HepG2 (cell line): ENCODE measurements at regions not wholly inside any gene's neighbourhood (a gene's known extent, or its start where the extent isn't known, plus 50 kb on each side); places are given as distances from the start of the nearest gene placed in this dataset.
A peak's percentile ranks its signal among the peaks of the same experiment; 100 is the strongest.

ENCODE experiments used
- ATAC-seq: fragments of 200-7000 bp; cut with Tn5 transposase; 3 replicates; pipeline ENCODE4 v1.9.1; 2020; ENCODE audit warnings: mild to moderate bottlenecking, moderate library complexity
- BruUV-seq: library from RNA; stranded (reverse); fragments of 400-500 nt; replicated peaks from 2 replicates; lab custom pipeline; 2021; lab: Mats Ljungman, UMichigan
- CTCF ChIA-PET: fragments of 300-600 bp; formaldehyde crosslinking; extraction: SDS; loops from one replicate; lab custom pipeline; 2021; ENCODE audit warnings: low total read pairs, inconsistent platforms, low intra/inter-chr PET ratio; lab: Yijun Ruan, JAX
- POLR2A ChIA-PET: fragments of 350-600 bp; sonication (Branson Sonifier 250); formaldehyde crosslinking; loops from one replicate; lab custom pipeline; 2020; ENCODE audit warnings: antibody characterized with exemption, inconsistent platforms; lab: Yijun Ruan, JAX
- DNase-seq: peaks from one replicate; pipeline ENCODE4 v3.0.0-alpha.2; 2015; ENCODE audit warnings: low spot score
- FAIRE-seq: peaks from 3 replicates; lab custom pipeline; 2011; peaks lifted over from hg19 to GRCh38; lab: Jason Lieb, UNC
- H2AFZ ChIP-seq: one replicate; pipeline ENCODE4 v1.6.1; 2011; ENCODE audit warnings: low read length, inconsistent platforms
- H3K27ac ChIP-seq: fragments of 300-600 bp; 3 replicates; pipeline ENCODE4 v1.8.0; 2011; ENCODE audit warnings: mixed run types, mild to moderate bottlenecking, mixed read lengths, low read length, inconsistent platforms; ENCODE audit not compliant: insufficient read depth; ENCODE audit errors: extremely low read length
- H3K27me3 ChIP-seq, 2 experiments: fragments of 200-600 bp in 1 of 2; 2 replicates in 1 of 2; 3 replicates in 1 of 2; pipeline versions ENCODE4 v1.6.0 to v1.8.0; 2011; ENCODE audit warnings: low read length in 2 of 2, mild to moderate bottlenecking in 2 of 2, moderate library complexity in 2 of 2, inconsistent platforms in 1 of 2; ENCODE audit not compliant: insufficient read depth in 2 of 2, control insufficient read depth in 1 of 2
- H3K36me3 ChIP-seq, 2 experiments: fragments of 200-600 bp in 1 of 2; replicated peaks in 1 of 2; 2 replicates in 1 of 2; 3 replicates in 1 of 2; pipeline versions ENCODE4 v1.5.1 to v1.8.0; 2011; ENCODE audit warnings: low read length in 2 of 2, inconsistent platforms in 1 of 2; ENCODE audit not compliant: insufficient read depth in 2 of 2, control insufficient read depth in 1 of 2
- H3K4me1 ChIP-seq: 2 replicates; pipeline ENCODE4 v1.5.1; 2012; ENCODE audit warnings: low read length, inconsistent platforms; ENCODE audit not compliant: insufficient read depth
- H3K4me2 ChIP-seq: 2 replicates; pipeline ENCODE4 v1.6.0; 2011; ENCODE audit warnings: low read depth, low read length, inconsistent platforms
- H3K4me3 ChIP-seq, 3 experiments: fragments of 200-600 bp in 1 of 3; sonication (generic), shearing (Covaris generic) in 1 of 3; replicated peaks in 1 of 3; 2 replicates each; pipeline ENCODE4 v1.5.1; 2011 to 2016; ENCODE audit warnings: low read length in 3 of 3, inconsistent platforms in 2 of 3, low read depth in 2 of 3, mild to moderate bottlenecking in 2 of 3, control low read depth in 1 of 3, mixed read lengths in 1 of 3; ENCODE audit not compliant: insufficient read depth in 1 of 3
- H3K79me2 ChIP-seq: one replicate; pipeline ENCODE4 v1.6.1; 2011; ENCODE audit warnings: low read length, inconsistent platforms; ENCODE audit not compliant: insufficient read depth
- H3K9ac ChIP-seq: 2 replicates; pipeline ENCODE4 v1.6.0; 2011; ENCODE audit warnings: mild to moderate bottlenecking, low read depth, low read length, inconsistent platforms; ENCODE audit not compliant: insufficient read depth
- H3K9me3 ChIP-seq: 2 replicates; pipeline ENCODE4 v1.5.1; 2012; ENCODE audit warnings: mild to moderate bottlenecking, low read length
- H4K20me1 ChIP-seq: 2 replicates; pipeline ENCODE4 v1.6.0; 2011; ENCODE audit warnings: inconsistent platforms, mild to moderate bottlenecking, low read length, moderate library complexity; ENCODE audit not compliant: insufficient read depth
- RAD21 ChIP-seq: fragments of 450-650 bp; formaldehyde crosslinking; IDR thresholded peaks from 2 replicates; pipeline ENCODE4 v1.5.0; 2020; ENCODE audit warnings: mild to moderate bottlenecking
- ZBTB2 ChIP-seq: sonication (generic); formaldehyde crosslinking; IDR thresholded peaks from 2 replicates; pipeline ENCODE4 v1.8.0; 2022; ENCODE audit warnings: low read depth, missing genetic modification reagents
- ZNF251 ChIP-seq: sonication (generic); formaldehyde crosslinking; IDR thresholded peaks from 2 replicates; pipeline ENCODE4 v1.9.0; 2021; ENCODE audit warnings: mild to moderate bottlenecking, missing genetic modification reagents
- WGBS: methylation state at CpG from one replicate; pipeline ENCODE4 v1.1.6; 2017; ENCODE audit warnings: low lambda C conversion rate; 5-methylcytosine and 5-hydroxymethylcytosine counted together
- in situ Hi-C: cut with HindIII; loops from 2 replicates; pipeline ENCODE4 v1.10.0; 2017; ENCODE audit warnings: low pct_unique_long_range_greater_than_20kb; ENCODE audit not compliant: extremely low pct_ligation_motif_present
- intact Hi-C: fragments of 100-400 bp; cut with micrococcal nuclease; formaldehyde crosslinking; loops from one replicate; pipeline ENCODE4 v1.10.0; 2022; ENCODE audit not compliant: unreplicated experiment

DNA sequence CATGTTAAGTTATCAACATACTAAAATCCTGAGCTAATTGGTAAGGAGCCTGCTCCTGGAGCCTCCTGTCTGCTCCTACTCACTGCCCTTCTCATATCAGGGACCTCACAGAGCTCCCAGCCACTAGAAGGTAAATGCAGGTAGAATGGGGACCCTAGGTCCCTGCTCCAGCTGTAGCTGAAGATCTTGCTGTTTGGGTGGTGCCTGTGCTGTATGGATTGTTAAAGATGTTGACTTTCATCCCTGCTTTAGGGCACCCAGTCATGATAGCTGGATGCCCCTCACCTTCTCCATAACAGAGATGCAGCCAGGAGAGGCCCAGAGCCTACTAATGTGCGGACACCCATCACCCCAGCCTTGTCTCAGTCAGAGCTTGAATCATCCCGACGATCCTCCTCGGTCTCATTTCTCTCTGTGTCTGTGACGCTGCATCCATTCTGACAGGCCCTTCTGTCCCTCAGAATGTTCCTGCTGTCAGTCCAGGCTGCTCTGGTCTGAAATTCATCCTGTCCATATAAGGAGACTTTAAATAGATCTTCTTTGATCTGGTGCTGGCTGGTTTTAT lies 341.7 kb upstream of the GATB start (continued):
- TF ChIP-seq ZBTB2 (CRISPR knock-in tag) = no peak
- TF ChIP-seq RAD21 = no peak

GRCh38 chr4:152101556-152102435 lies 341.0 kb upstream of the GATB start:
- DNase-seq (peak; percentile 35), ATAC-seq (no peak)
- Histone ChIP-seq H3K27ac (no peak overlapping the region), H4K20me1 (no peaks in the 10 kb centered on the region), H3K4me1 (no peaks in the 10 kb centered on the region), H3K9me3 (no peaks in the 10 kb centered on the region)
- no TSS peak for BruUV-seq
- TF ChIP-seq ZNF251 (CRISPR knock-in tag) = no peak
- TF ChIP-seq, all 625 proteins: peak for 0
- Histone ChIP-seq H3K27me3 (peaks cover 0 to 11% of the 10 kb centered on the region in 2 experiments; a peak in 3 of 5 replicates), H3K4me2 (no peak overlapping the region), H2AFZ (no peak overlapping the region), H3K79me2 (no peaks in the 10 kb centered on the region), H3K36me3 (no peaks in the 10 kb centered on the region), H3K4me3 (no peak overlapping the region), H3K9ac (no peak overlapping the region)
- ChIA-PET CTCF (no interaction called here), POLR2A (no interaction called here)
- intact Hi-C loops (no loop called here), in situ Hi-C loops (no loop called here)
- whole genome bisulfite sequencing = 19% methylated on average over 7 of the region's 8 CpGs
- no peak for FAIRE-seq
